ENCODE measurements at regions not wholly inside any gene's neighbourhood (a gene's known extent, or its start where the extent isn't known, plus 50 kb on each side); places are given as distances from the start of the nearest gene placed in this dataset.
"Not testable (repeated sequence)": the region's sequence is repeated elsewhere in the genome, so short reads cannot be mapped to it uniquely, and the experiment has no call there.

GRCh38 chr12:68428211-68428610 is 96.0 kb upstream of the MDM1 start:
- DNase-seq = no peak

- no peak for DNase-seq
Measured at GRCh38 chr12:68428724-68429501, 96.8 kb upstream of the MDM1 start.

- no peak for DNase-seq
Measured at GRCh38 chr12:68429696-68430095, 97.5 kb upstream of the MDM1 start.

- no peak for DNase-seq
Measured at GRCh38 chr12:68431786-68432185, 99.6 kb upstream of the MDM1 start.

GRCh38 chr12:68432622-68433021 is 100.5 kb upstream of the MDM1 start:
- DNase-seq = no peak

GRCh38 chr12:68434391-68435298 is 102.5 kb upstream of the MDM1 start:
- DNase-seq = no peak

GRCh38 chr12:68435299-68435637 is 103.1 kb upstream of the MDM1 start:
- no peak for DNase-seq

- no peak for DNase-seq
Measured at GRCh38 chr12:68435816-68436215, 103.7 kb upstream of the MDM1 start.

GRCh38 chr12:68438601-68439000 is 106.4 kb upstream of the MDM1 start:
- no peak for DNase-seq

GRCh38 chr12:68439368-68440045 is 107.3 kb upstream of the MDM1 start:
- DNase-seq = no peak

- no peak for DNase-seq
Measured at GRCh38 chr12:68440068-68440581, 108.0 kb upstream of the MDM1 start.

GRCh38 chr12:68441167-68441566 is 109.0 kb upstream of the MDM1 start:
- DNase-seq = no peak

- DNase-seq = not testable (repeated sequence)
Measured at GRCh38 chr12:68442353-68442972, 110.3 kb upstream of the MDM1 start.

GRCh38 chr12:68443695-68444094 is 111.5 kb upstream of the MDM1 start:
- DNase-seq = not testable (repeated sequence)

GRCh38 chr12:68445824-68446223 is 113.7 kb upstream of the MDM1 start:
- no peak for DNase-seq

- DNase-seq = no peak
Measured at GRCh38 chr12:68446384-68446783, 114.2 kb upstream of the MDM1 start.

GRCh38 chr12:68446901-68447796 is 115.0 kb upstream of the MDM1 start:
- peak; percentile 4 for DNase-seq

- DNase-seq = no peak
Measured at GRCh38 chr12:68447797-68448260, 115.7 kb upstream of the MDM1 start.

- no peak for DNase-seq
Measured at GRCh38 chr12:68449196-68449595, 117.0 kb upstream of the MDM1 start.

- DNase-seq = no peak
Measured at GRCh38 chr12:68450947-68451260, 118.7 kb upstream of the MDM1 start.

- peak; percentile 80 for DNase-seq
Measured at GRCh38 chr12:68451261-68452077, 119.3 kb upstream of the MDM1 start.
